Upper lobe of right lung (tissue), 1 donor: ENCODE measurements at regions not wholly inside any gene's neighbourhood (a gene's known extent, or its start where the extent isn't known, plus 50 kb on each side); places are given as distances from the start of the nearest gene placed in this dataset.

Source experiments
- ATAC-seq: fragments of 200-7000 bp; cut with Tn5 transposase; one replicate; pipeline ENCODE4 v1.9.1; 2020; ENCODE audit warnings: mild to moderate bottlenecking, moderate library complexity
- DNase-seq: peaks from one replicate; pipeline ENCODE4 v3.0.0-alpha.2; 2020
- H3K27ac ChIP-seq: fragments of 200-600 bp; one replicate; pipeline ENCODE4 v1.8.0; 2022
- H3K27me3 ChIP-seq: fragments of 200-600 bp; one replicate; pipeline ENCODE4 v1.8.0; 2022; ENCODE audit warnings: mild to moderate bottlenecking
- H3K36me3 ChIP-seq: fragments of 200-600 bp; one replicate; pipeline ENCODE4 v1.8.0; 2022
- H3K4me1 ChIP-seq: fragments of 200-600 bp; one replicate; pipeline ENCODE4 v1.8.0; 2022
- H3K4me3 ChIP-seq: fragments of 200-600 bp; one replicate; pipeline ENCODE4 v1.8.0; 2022; ENCODE audit warnings: mild to moderate bottlenecking
- H3K9me3 ChIP-seq: fragments of 200-600 bp; one replicate; pipeline ENCODE4 v1.8.0; 2022
- CTCF ChIP-seq: fragments of 200-600 bp; IDR thresholded peaks from one replicate; pipeline ENCODE4 v1.8.0; 2022; ENCODE audit warnings: antibody characterized with exemption
- intact Hi-C: fragments of 100-400 bp; cut with DNase I; formaldehyde crosslinking; loops from one replicate; pipeline ENCODE4 v1.11.0; 2022
- donor health status: DM: no; HTN: yes; CAD: no; lungs with severe emphysema.

DNA sequence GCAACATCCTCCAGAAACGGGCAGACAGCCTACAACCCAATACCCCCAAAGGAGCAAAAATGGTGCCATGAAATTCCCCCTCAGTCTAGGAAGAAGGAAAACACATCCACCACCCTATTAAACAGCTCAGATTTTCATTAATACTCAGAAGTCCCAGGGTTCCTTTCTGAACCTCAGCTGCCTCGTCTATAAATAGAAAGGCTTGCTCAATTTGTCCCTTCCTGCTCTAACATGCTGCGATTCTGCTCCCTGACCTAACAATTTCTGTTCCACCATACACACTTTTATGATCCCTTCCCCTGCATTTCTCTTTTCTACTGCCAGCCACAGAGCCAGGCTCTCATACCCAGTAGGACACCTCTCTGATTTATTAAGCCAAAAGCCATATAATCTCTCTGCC, 68.1 kb downstream of the MTERF1 start:
- H3K4me3 ChIP-seq, result no peak overlapping the region
- H3K27ac ChIP-seq, result no peak overlapping the region
- no peaks in the 10 kb centered on the region for H3K9me3 ChIP-seq
- TF ChIP-seq CTCF, result no peak
- H3K4me1 ChIP-seq, result no peaks in the 10 kb centered on the region
- H3K36me3 ChIP-seq, result no peaks in the 10 kb centered on the region
- DNase-seq (no peak), ATAC-seq (no peak)
- intact Hi-C loops, result no loop called here
- no peaks in the 10 kb centered on the region for H3K27me3 ChIP-seq

DNA sequence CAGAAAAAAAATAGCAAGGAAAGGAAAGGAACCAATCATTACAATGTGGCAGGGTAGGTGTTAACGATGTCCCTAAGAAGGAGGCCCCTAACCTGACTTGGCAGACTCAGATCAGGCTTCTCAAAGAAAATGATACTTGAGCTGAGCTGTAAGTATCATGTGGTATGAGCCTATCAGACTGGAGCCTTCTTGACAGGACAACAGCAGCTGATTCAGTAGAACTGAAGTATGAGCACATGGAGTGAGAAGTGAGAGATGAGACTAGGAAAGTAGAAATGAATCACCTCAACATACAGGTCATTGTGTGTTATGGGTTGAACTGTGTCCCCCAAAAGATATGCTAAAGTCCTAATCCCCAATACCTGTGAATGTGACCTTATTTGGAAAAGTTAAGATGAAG, 66.3 kb downstream of the MTERF1 start:
- Histone ChIP-seq H3K36me3 (no peaks in the 10 kb centered on the region), H3K27ac (no peak overlapping the region), H3K4me1 (no peaks in the 10 kb centered on the region), H3K27me3 (no peaks in the 10 kb centered on the region), H3K9me3 (no peaks in the 10 kb centered on the region), H3K4me3 (no peak overlapping the region)
- DNase-seq (no peak), ATAC-seq (no peak)
- no peak for TF ChIP-seq CTCF
- intact Hi-C loops, result no loop called here
